GM23338 (cell line): ENCODE measurements at regions not wholly inside any gene's neighbourhood (a gene's known extent, or its start where the extent isn't known, plus 50 kb on each side); places are given as distances from the start of the nearest gene placed in this dataset.

ENCODE experiments used
- ATAC-seq: fragments of 200-7000 bp; cut with Tn5 transposase; 3 replicates; pipeline ENCODE4 v1.9.1; 2020
- DNase-seq: peaks from one replicate; pipeline ENCODE4 v3.0.0-alpha.2; 2015; ENCODE audit warnings: low spot score
- H2AFZ ChIP-seq: fragments of 200-600 bp; sonication (generic); 2 replicates; pipeline ENCODE4 v1.8.0; 2016; ENCODE audit warnings: antibody characterized with exemption, mild to moderate bottlenecking, moderate library complexity
- H3F3A ChIP-seq: fragments of 200-600 bp; sonication (generic); replicated peaks from 2 replicates; pipeline ENCODE4 v1.8.0; 2017; ENCODE audit warnings: antibody characterized with exemption, mixed run types, low read depth
- H3K27ac ChIP-seq: fragments of 200-600 bp; sonication (generic); 2 replicates; pipeline ENCODE4 v1.6.1; 2016; ENCODE audit warnings: low read depth
- H3K27me3 ChIP-seq: fragments of 200-600 bp; sonication (generic); 2 replicates; pipeline ENCODE4 v1.8.0; 2016; ENCODE audit warnings: mild to moderate bottlenecking, mixed run types, moderate library complexity; ENCODE audit not compliant: insufficient read depth
- H3K36me3 ChIP-seq: fragments of 200-600 bp; sonication (generic); 2 replicates; pipeline ENCODE4 v1.8.0; 2016; ENCODE audit warnings: mild to moderate bottlenecking; ENCODE audit not compliant: insufficient read depth
- H3K4me1 ChIP-seq: fragments of 200-600 bp; sonication (generic); 2 replicates; pipeline ENCODE4 v1.8.0; 2016; ENCODE audit warnings: mild to moderate bottlenecking, moderate library complexity; ENCODE audit not compliant: insufficient read depth
- H3K4me2 ChIP-seq: fragments of 200-600 bp; sonication (generic); 2 replicates; pipeline ENCODE4 v1.7.1; 2017; ENCODE audit warnings: mixed run types
- H3K4me3 ChIP-seq: fragments of 200-600 bp; sonication (generic); 2 replicates; pipeline ENCODE4 v1.6.1; 2016; ENCODE audit warnings: mixed run types
- H3K79me2 ChIP-seq: fragments of 200-600 bp; sonication (generic); replicated peaks from 2 replicates; pipeline ENCODE4 v1.8.0; 2017; ENCODE audit warnings: mild to moderate bottlenecking; ENCODE audit not compliant: insufficient read depth
- H3K9me2 ChIP-seq: fragments of 200-600 bp; sonication (generic); 2 replicates; pipeline ENCODE4 v1.8.0; 2017; ENCODE audit not compliant: insufficient read depth
- H4K20me1 ChIP-seq: fragments of 200-600 bp; sonication (generic); replicated peaks from 2 replicates; pipeline ENCODE4 v1.8.0; 2017; ENCODE audit warnings: mild to moderate bottlenecking; ENCODE audit not compliant: insufficient read depth
- H3K27ac Mint-ChIP-seq: 2 replicates; pipeline ENCODE4 v1.8.0; 2020; ENCODE audit warnings: inconsistent platforms, mild to moderate bottlenecking, moderate library complexity, mixed read lengths
- H3K27me3 Mint-ChIP-seq: 3 replicates; pipeline ENCODE4 v1.8.0; 2022; ENCODE audit warnings: low read depth, mild to moderate bottlenecking, moderate library complexity, mixed read lengths, inconsistent platforms; ENCODE audit not compliant: insufficient read depth, poor library complexity
- H3K36me3 Mint-ChIP-seq: 3 replicates; pipeline ENCODE4 v1.8.0; 2021; ENCODE audit warnings: low read depth, mild to moderate bottlenecking, inconsistent platforms, moderate library complexity, mixed read lengths
- H3K4me1 Mint-ChIP-seq: 3 replicates; pipeline ENCODE4 v1.8.0; 2020; ENCODE audit warnings: mild to moderate bottlenecking, inconsistent platforms, mixed read lengths
- H3K4me3 Mint-ChIP-seq: 3 replicates; pipeline ENCODE4 v1.8.0; 2021; ENCODE audit warnings: moderate library complexity, mild to moderate bottlenecking, inconsistent platforms, mixed read lengths
- H3K9me3 Mint-ChIP-seq: 3 replicates; pipeline ENCODE4 v1.8.0; 2020; ENCODE audit warnings: moderate library complexity, mild to moderate bottlenecking, inconsistent platforms, mixed read lengths
- EZH2 ChIP-seq: fragments of 200-600 bp; sonication (generic); IDR thresholded peaks from one replicate; pipeline ENCODE4 v1.8.0; 2017; ENCODE audit warnings: antibody characterized with exemption, mild to moderate bottlenecking, low read depth; ENCODE audit not compliant: unreplicated experiment
- JUNB ChIP-seq: IDR thresholded peaks from one replicate; pipeline ENCODE4 v1.6.1; 2016; ENCODE audit warnings: antibody characterized with exemption; ENCODE audit not compliant: unreplicated experiment
- POLR2AphosphoS5 ChIP-seq: IDR thresholded peaks from 2 replicates; pipeline ENCODE4 v1.6.1; 2016; ENCODE audit warnings: antibody characterized with exemption, low read depth
- ZNF114 ChIP-seq: fragments of 250-450 bp; sonication (Bioruptor Pico); IDR thresholded peaks from 2 replicates; pipeline ENCODE4 v1.5.0; 2020; ENCODE audit warnings: mild to moderate bottlenecking, moderate library complexity
- TF ChIP-seq, protein P1 (sequence below): fragments of 250-450 bp; sonication (Bioruptor Pico); IDR thresholded peaks from 2 replicates; pipeline ENCODE4 v1.5.0; 2020; ENCODE audit warnings: mild to moderate bottlenecking, moderate library complexity

DNA sequence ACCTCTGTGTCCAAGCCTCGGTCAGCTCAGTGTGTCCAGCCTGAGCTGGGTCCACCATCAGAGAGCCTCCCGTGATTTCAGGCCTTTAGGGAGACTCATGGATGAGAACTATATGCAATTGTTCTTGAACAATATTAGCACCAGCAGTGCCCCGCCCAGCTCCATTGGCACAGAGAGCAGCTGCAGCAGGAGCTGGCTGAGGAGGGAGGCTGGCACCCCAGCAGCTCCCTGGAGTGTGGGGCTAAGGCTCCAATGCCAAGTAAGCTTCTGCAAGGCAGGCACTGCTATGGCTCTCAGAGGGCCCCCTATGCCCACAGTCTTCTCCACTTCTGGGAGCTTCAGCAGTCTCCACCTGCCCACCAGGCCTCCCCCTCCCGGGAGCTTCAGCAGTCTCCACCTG lies 593.3 kb downstream of the MATN1 start (continued):
- TF ChIP-seq, protein P1, sequence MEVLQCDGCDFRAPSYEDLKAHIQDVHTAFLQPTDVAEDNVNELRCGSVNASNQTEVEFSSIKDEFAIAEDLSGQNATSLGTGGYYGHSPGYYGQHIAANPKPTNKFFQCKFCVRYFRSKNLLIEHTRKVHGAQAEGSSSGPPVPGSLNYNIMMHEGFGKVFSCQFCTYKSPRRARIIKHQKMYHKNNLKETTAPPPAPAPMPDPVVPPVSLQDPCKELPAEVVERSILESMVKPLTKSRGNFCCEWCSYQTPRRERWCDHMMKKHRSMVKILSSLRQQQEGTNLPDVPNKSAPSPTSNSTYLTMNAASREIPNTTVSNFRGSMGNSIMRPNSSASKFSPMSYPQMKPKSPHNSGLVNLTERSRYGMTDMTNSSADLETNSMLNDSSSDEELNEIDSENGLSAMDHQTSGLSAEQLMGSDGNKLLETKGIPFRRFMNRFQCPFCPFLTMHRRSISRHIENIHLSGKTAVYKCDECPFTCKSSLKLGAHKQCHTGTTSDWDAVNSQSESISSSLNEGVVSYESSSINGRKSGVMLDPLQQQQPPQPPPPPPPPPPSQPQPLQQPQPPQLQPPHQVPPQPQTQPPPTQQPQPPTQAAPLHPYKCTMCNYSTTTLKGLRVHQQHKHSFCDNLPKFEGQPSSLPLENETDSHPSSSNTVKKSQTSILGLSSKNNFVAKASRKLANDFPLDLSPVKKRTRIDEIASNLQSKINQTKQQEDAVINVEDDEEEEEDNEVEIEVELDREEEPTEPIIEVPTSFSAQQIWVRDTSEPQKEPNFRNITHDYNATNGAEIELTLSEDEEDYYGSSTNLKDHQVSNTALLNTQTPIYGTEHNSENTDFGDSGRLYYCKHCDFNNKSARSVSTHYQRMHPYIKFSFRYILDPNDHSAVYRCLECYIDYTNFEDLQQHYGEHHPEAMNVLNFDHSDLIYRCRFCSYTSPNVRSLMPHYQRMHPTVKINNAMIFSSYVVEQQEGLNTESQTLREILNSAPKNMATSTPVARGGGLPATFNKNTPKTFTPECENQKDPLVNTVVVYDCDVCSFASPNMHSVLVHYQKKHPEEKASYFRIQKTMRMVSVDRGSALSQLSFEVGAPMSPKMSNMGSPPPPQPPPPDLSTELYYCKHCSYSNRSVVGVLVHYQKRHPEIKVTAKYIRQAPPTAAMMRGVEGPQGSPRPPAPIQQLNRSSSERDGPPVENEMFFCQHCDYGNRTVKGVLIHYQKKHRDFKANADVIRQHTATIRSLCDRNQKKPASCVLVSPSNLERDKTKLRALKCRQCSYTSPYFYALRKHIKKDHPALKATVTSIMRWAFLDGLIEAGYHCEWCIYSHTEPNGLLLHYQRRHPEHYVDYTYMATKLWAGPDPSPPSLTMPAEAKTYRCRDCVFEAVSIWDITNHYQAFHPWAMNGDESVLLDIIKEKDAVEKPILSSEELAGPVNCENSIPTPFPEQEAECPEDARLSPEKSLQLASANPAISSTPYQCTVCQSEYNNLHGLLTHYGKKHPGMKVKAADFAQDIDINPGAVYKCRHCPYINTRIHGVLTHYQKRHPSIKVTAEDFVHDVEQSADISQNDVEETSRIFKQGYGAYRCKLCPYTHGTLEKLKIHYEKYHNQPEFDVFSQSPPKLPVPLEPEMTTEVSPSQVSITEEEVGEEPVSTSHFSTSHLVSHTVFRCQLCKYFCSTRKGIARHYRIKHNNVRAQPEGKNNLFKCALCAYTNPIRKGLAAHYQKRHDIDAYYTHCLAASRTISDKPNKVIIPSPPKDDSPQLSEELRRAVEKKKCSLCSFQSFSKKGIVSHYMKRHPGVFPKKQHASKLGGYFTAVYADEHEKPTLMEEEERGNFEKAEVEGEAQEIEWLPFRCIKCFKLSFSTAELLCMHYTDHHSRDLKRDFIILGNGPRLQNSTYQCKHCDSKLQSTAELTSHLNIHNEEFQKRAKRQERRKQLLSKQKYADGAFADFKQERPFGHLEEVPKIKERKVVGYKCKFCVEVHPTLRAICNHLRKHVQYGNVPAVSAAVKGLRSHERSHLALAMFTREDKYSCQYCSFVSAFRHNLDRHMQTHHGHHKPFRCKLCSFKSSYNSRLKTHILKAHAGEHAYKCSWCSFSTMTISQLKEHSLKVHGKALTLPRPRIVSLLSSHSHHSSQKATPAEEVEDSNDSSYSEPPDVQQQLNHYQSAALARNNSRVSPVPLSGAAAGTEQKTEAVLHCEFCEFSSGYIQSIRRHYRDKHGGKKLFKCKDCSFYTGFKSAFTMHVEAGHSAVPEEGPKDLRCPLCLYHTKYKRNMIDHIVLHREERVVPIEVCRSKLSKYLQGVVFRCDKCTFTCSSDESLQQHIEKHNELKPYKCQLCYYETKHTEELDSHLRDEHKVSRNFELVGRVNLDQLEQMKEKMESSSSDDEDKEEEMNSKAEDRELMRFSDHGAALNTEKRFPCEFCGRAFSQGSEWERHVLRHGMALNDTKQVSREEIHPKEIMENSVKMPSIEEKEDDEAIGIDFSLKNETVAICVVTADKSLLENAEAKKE (CRISPR knock-in tag), result no peak
- TF ChIP-seq ZNF114 (CRISPR knock-in tag), result no peak
- TF ChIP-seq POLR2AphosphoS5, result no peak

DNA sequence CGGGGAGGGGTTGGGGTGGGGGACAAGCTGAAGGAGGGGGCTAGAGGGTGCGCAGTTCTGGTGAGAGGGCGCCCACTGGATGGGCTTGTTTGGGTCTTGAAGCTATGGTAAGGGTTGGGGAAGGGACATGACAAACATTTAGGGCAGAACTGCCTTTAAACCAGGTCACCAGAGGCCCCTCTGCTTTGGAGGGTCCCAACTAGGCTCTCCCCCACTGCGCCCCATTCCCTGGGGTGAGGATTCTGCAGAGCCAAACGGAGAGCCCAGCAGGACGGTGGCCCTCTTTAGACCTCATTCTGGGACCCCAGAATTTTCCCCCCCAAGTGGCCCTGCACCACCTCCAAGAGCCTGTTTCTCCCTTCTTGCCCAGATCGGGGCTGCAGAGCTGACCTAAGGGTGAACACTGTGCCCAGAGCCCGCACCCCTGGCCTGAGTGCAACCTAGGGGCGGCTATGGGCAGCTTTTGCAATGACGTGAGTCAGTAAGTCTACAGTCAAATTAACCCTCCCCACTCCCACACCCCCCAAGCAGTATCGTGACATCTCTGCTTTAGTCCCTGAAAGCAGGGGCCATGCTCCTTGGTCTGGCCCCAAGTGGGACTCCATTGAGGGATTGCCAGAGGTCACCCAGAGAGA lies 593.8 kb downstream of the MATN1 start:
- H3K9me3 Mint-ChIP-seq, result no peaks in the 10 kb centered on the region; the same call in none of the 3 replicates
- Histone ChIP-seq H4K20me1 (no peaks in the 10 kb centered on the region), H3K36me3 (no peaks in the 10 kb centered on the region), H3K79me2 (no peaks in the 10 kb centered on the region), H3K4me2 (no peak overlapping the region), H3K4me1 (no peaks in the 10 kb centered on the region), H3K4me3 (no peak overlapping the region), H3F3A (no peaks in the 10 kb centered on the region), H3K9me2 (no peaks in the 10 kb centered on the region), H3K27ac (no peak overlapping the region), H3K27me3 (no peaks in the 10 kb centered on the region), H2AFZ (no peak overlapping the region)
- no peaks in the 10 kb centered on the region for H3K36me3 Mint-ChIP-seq
- TF ChIP-seq ZNF114 (CRISPR knock-in tag) (no peak), JUNB (no peak), EZH2 (no peak)
- TF ChIP-seq, protein P1 (CRISPR knock-in tag), result no peak
- H3K27ac Mint-ChIP-seq, result no peak overlapping the region
- DNase-seq, result no peak
- ATAC-seq, result no peak
- no peaks in the 10 kb centered on the region; the same call in 2 of the 3 replicates for H3K4me1 Mint-ChIP-seq
- no peak overlapping the region for H3K4me3 Mint-ChIP-seq
- H3K27me3 Mint-ChIP-seq, result no peaks in the 10 kb centered on the region
